K562 (cell line): ENCODE measurements at regions not wholly inside any gene's neighbourhood (a gene's known extent, or its start where the extent isn't known, plus 50 kb on each side); places are given as distances from the start of the nearest gene placed in this dataset.

Source experiments
- EZH2 ChIP-seq: IDR thresholded peaks from 2 replicates; pipeline ENCODE4 v1.6.1; 2012; ENCODE audit warnings: low read depth, mild to moderate bottlenecking, inconsistent platforms, low read length, borderline replicate concordance
- GABPA ChIP-seq: fragments of 200-800 bp; sonication (Bioruptor generic); conservative IDR thresholded peaks from 2 replicates; pipeline ENCODE4 v1.6.1; 2016; ENCODE audit warnings: low read depth, missing genetic modification characterization, missing compliant biosample characterization
- POLR2AphosphoS2 ChIP-seq: IDR thresholded peaks from 2 replicates; pipeline ENCODE4 v1.6.1; 2012; ENCODE audit warnings: low read length, improper control_type of control experiment
- RFX5 ChIP-seq: IDR thresholded peaks from 2 replicates; pipeline ENCODE4 v1.6.1; 2011; ENCODE audit warnings: low read depth, mild to moderate bottlenecking, improper control_type of control experiment, low read length
- TF ChIP-seq, protein P1 (sequence below): sonication (generic); formaldehyde crosslinking; IDR thresholded peaks from 2 replicates; pipeline ENCODE4 v1.4.0; 2020; ENCODE audit warnings: mild to moderate bottlenecking, missing genetic modification reagents
- TF ChIP-seq, protein P2 (sequence below), 3 experiments: IDR thresholded peaks in 2 of 3; conservative IDR thresholded peaks in 1 of 3; 2 replicates each; pipeline ENCODE4 v1.5.1; 2011 to 2012; ENCODE audit warnings: low read length in 3 of 3, mild to moderate bottlenecking in 3 of 3, control low read depth in 2 of 3, improper control_type of control experiment in 1 of 3, inconsistent platforms in 1 of 3, low read depth in 1 of 3, mixed read lengths in 1 of 3, moderate library complexity in 1 of 3; ENCODE audit not compliant: insufficient read depth in 2 of 3
- TF ChIP-seq, protein P3 (sequence below): fragments of 450-650 bp; formaldehyde crosslinking; IDR thresholded peaks from 2 replicates; pipeline ENCODE4 v1.4.0; 2022; ENCODE audit warnings: missing genetic modification characterization

DNA sequence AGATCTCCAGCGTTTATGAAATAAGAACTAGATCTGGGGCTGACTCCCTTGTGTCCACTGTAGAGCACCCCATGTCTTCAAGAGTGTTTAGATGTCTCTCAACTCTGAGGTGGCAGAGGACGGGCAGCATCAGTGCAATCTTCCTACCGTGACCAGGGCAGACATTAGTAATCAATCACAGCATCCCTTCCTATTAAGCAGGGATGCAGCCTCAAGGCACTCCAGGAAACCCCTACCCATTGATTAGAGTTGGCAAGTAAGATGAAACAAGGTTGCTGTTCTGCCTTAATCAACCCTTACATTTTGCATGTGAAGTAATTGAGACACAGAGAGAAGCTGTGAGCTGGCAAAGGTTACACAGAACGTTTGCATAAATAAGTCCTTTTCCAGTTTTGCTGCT is 283.7 kb upstream of the ZMIZ1 start:
- TF ChIP-seq RFX5 (no peak), POLR2AphosphoS2 (no peak), GABPA (tag) (no peak), EZH2 (no peak)
- TF ChIP-seq, protein P1, sequence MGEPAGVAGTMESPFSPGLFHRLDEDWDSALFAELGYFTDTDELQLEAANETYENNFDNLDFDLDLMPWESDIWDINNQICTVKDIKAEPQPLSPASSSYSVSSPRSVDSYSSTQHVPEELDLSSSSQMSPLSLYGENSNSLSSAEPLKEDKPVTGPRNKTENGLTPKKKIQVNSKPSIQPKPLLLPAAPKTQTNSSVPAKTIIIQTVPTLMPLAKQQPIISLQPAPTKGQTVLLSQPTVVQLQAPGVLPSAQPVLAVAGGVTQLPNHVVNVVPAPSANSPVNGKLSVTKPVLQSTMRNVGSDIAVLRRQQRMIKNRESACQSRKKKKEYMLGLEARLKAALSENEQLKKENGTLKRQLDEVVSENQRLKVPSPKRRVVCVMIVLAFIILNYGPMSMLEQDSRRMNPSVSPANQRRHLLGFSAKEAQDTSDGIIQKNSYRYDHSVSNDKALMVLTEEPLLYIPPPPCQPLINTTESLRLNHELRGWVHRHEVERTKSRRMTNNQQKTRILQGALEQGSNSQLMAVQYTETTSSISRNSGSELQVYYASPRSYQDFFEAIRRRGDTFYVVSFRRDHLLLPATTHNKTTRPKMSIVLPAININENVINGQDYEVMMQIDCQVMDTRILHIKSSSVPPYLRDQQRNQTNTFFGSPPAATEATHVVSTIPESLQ (CRISPR knock-in tag): no peak
- TF ChIP-seq, protein P2, sequence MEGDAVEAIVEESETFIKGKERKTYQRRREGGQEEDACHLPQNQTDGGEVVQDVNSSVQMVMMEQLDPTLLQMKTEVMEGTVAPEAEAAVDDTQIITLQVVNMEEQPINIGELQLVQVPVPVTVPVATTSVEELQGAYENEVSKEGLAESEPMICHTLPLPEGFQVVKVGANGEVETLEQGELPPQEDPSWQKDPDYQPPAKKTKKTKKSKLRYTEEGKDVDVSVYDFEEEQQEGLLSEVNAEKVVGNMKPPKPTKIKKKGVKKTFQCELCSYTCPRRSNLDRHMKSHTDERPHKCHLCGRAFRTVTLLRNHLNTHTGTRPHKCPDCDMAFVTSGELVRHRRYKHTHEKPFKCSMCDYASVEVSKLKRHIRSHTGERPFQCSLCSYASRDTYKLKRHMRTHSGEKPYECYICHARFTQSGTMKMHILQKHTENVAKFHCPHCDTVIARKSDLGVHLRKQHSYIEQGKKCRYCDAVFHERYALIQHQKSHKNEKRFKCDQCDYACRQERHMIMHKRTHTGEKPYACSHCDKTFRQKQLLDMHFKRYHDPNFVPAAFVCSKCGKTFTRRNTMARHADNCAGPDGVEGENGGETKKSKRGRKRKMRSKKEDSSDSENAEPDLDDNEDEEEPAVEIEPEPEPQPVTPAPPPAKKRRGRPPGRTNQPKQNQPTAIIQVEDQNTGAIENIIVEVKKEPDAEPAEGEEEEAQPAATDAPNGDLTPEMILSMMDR (IDR thresholded peaks at IDR 0.05 in 2 of 3, conservative IDR thresholded peaks at IDR 0.05 in 1 of 3; ENCODE audit: insufficient read depth in 2 of 3, low read depth in 1 of 3, low read length in 3 of 3): no peak
- TF ChIP-seq, protein P3, sequence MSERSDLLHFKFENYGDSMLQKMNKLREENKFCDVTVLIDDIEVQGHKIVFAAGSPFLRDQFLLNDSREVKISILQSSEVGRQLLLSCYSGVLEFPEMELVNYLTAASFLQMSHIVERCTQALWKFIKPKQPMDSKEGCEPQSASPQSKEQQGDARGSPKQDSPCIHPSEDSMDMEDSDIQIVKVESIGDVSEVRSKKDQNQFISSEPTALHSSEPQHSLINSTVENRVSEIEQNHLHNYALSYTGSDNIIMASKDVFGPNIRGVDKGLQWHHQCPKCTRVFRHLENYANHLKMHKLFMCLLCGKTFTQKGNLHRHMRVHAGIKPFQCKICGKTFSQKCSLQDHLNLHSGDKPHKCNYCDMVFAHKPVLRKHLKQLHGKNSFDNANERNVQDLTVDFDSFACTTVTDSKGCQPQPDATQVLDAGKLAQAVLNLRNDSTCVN (CRISPR knock-in tag): no peak
